ENCODE measurements at regions not wholly inside any gene's neighbourhood (a gene's known extent, or its start where the extent isn't known, plus 50 kb on each side); places are given as distances from the start of the nearest gene placed in this dataset.

- H3K36me3 Mint-ChIP-seq (ENCODE audit: low read depth): no peaks in the 10 kb centered on the region
- no peak for DNase-seq
- H3K27ac Mint-ChIP-seq: no peak overlapping the region
- TF ChIP-seq CTCF (IDR thresholded peaks at IDR 0.05): no peak
- no peaks in the 10 kb centered on the region for H3K9me3 Mint-ChIP-seq
- peaks cover 21% of the 10 kb centered on the region for H3K27me3 Mint-ChIP-seq (ENCODE audit: insufficient read depth)
- H3K4me3 Mint-ChIP-seq: no peak overlapping the region
- H3K4me1 Mint-ChIP-seq (ENCODE audit: low read depth): no peaks in the 10 kb centered on the region
These were observed 92.5 kb upstream of the MYL2 start for GRCh38 chr12:111012918-111013317.

- H3K4me3 Mint-ChIP-seq: no peak overlapping the region
- DNase-seq: no peak
- H3K36me3 Mint-ChIP-seq (ENCODE audit: low read depth): no peaks in the 10 kb centered on the region
- H3K27me3 Mint-ChIP-seq (ENCODE audit: insufficient read depth): peaks cover 21% of the 10 kb centered on the region
- H3K27ac Mint-ChIP-seq: no peak overlapping the region
- no peaks in the 10 kb centered on the region for H3K9me3 Mint-ChIP-seq
- no peaks in the 10 kb centered on the region for H3K4me1 Mint-ChIP-seq (ENCODE audit: low read depth)
- no peak for TF ChIP-seq CTCF (IDR thresholded peaks at IDR 0.05)
These were observed 91.7 kb upstream of the MYL2 start for GRCh38 chr12:111011999-111012600.

GRCh38 chr12:111010916-111011657 is 90.7 kb upstream of the MYL2 start:
- no peak overlapping the region for H3K27ac Mint-ChIP-seq
- no peak for TF ChIP-seq CTCF (IDR thresholded peaks at IDR 0.05)

GRCh38 chr12:111010061-111010460 is 89.7 kb upstream of the MYL2 start:
- H3K27me3 Mint-ChIP-seq (ENCODE audit: insufficient read depth): peaks cover 20% of the 10 kb centered on the region
- no peak for TF ChIP-seq CTCF (IDR thresholded peaks at IDR 0.05)
- no peaks in the 10 kb centered on the region for H3K36me3 Mint-ChIP-seq (ENCODE audit: low read depth)
- no peaks in the 10 kb centered on the region for H3K4me1 Mint-ChIP-seq (ENCODE audit: low read depth)
- H3K4me3 Mint-ChIP-seq: no peak overlapping the region
- no peak for DNase-seq
- H3K9me3 Mint-ChIP-seq: no peaks in the 10 kb centered on the region
- no peak overlapping the region for H3K27ac Mint-ChIP-seq

More at GRCh38 chr12:111010916-111011657, 90.7 kb upstream of the MYL2 start:
- no peaks in the 10 kb centered on the region for H3K36me3 Mint-ChIP-seq (ENCODE audit: low read depth)
- no peak overlapping the region for H3K4me3 Mint-ChIP-seq
- H3K27me3 Mint-ChIP-seq (ENCODE audit: insufficient read depth): peaks cover 22% of the 10 kb centered on the region
- DNase-seq: no peak
- no peaks in the 10 kb centered on the region for H3K9me3 Mint-ChIP-seq
- H3K4me1 Mint-ChIP-seq (ENCODE audit: low read depth): no peaks in the 10 kb centered on the region

GRCh38 chr12:111006621-111007020 is 86.2 kb upstream of the MYL2 start:
- peaks cover 19% of the 10 kb centered on the region for H3K27me3 Mint-ChIP-seq (ENCODE audit: insufficient read depth)
- DNase-seq: no peak
- H3K4me3 Mint-ChIP-seq: no peak overlapping the region
- H3K4me1 Mint-ChIP-seq (ENCODE audit: low read depth): no peaks in the 10 kb centered on the region
- H3K9me3 Mint-ChIP-seq: no peaks in the 10 kb centered on the region
- H3K36me3 Mint-ChIP-seq (ENCODE audit: low read depth): no peaks in the 10 kb centered on the region
- no peak overlapping the region for H3K27ac Mint-ChIP-seq
- TF ChIP-seq CTCF (IDR thresholded peaks at IDR 0.05): no peak
